ENCODE measurements at regions not wholly inside any gene's neighbourhood (a gene's known extent, or its start where the extent isn't known, plus 50 kb on each side); places are given as distances from the start of the nearest gene placed in this dataset.

GRCh38 chr13:64052521-64052920 lies 2636.9 kb upstream of the PCDH20 start:
- TF ChIP-seq, protein P1, sequence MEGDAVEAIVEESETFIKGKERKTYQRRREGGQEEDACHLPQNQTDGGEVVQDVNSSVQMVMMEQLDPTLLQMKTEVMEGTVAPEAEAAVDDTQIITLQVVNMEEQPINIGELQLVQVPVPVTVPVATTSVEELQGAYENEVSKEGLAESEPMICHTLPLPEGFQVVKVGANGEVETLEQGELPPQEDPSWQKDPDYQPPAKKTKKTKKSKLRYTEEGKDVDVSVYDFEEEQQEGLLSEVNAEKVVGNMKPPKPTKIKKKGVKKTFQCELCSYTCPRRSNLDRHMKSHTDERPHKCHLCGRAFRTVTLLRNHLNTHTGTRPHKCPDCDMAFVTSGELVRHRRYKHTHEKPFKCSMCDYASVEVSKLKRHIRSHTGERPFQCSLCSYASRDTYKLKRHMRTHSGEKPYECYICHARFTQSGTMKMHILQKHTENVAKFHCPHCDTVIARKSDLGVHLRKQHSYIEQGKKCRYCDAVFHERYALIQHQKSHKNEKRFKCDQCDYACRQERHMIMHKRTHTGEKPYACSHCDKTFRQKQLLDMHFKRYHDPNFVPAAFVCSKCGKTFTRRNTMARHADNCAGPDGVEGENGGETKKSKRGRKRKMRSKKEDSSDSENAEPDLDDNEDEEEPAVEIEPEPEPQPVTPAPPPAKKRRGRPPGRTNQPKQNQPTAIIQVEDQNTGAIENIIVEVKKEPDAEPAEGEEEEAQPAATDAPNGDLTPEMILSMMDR (IDR thresholded peaks at IDR 0.05): no peak
- no peak for TF ChIP-seq POLR2A (IDR thresholded peaks at IDR 0.05)

Measured in prostate gland (tissue), 2 donors.